Stimulated activated CD4-positive, alpha-beta T cell treated with anti-CD3 and anti-CD28 coated beads, Interleukin-4, amount 100 ng/mL, for 1 hour (primary cell): ENCODE measurements at regions not wholly inside any gene's neighbourhood (a gene's known extent, or its start where the extent isn't known, plus 50 kb on each side); places are given as distances from the start of the nearest gene placed in this dataset.

Experiments used
- DNase-seq: peaks from one replicate; pipeline ENCODE4 v3.0.0-alpha.2; 2020

DNA sequence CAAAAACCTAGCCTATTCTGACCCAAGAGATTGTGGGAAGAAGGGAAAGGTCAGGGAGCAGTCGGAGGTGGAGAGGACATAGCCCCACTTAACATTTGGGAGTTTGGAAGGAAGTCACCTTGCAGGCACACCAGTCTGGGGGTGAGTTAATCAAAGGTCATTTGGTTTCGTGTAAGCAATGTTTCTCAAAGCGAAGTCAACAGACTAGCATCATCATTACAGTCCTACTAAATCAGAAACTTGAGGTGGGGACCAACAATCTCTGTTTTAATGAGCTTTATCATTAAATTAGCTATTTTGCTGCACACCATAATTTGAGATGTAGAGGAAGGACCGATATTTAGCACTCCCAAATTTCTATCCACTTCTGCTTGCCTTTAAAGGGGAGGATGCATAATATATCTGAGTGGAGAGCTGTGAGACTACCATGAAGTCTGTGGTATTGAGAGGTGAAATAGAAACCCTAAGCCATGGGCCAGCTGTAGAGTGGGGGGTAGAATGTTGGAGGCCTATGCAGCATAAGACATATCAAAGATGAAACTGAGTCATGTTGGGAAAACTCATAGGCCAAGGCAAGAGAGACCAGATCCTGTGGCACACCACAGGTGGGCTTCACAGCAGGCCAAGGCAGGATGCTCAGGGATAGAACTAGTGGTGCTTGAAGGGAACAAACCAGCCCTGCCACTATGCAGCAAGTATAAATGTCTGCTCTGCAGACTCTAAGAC is 141.7 kb upstream of the ANKFN1 start:
- no peak for DNase-seq

DNA sequence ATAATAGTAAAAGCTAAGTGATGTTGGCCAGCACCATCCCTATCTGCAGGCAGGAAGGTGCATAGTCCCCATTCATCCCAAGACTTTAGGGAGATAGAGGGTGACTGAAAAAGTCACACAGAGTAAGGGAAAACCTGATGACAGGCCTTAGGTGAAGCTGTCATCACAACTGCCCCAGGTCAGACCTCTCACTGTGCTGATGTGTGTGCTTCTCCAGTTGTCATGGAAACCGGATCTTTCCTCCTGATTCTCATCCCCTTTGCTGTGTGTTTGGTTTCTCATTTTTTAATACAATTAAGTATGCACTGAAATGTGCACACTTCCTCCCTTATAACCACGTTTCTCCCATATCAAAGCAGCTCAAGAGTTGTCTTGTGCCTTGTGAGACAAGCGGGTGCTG is 135.1 kb upstream of the ANKFN1 start:
- no peak for DNase-seq

DNA sequence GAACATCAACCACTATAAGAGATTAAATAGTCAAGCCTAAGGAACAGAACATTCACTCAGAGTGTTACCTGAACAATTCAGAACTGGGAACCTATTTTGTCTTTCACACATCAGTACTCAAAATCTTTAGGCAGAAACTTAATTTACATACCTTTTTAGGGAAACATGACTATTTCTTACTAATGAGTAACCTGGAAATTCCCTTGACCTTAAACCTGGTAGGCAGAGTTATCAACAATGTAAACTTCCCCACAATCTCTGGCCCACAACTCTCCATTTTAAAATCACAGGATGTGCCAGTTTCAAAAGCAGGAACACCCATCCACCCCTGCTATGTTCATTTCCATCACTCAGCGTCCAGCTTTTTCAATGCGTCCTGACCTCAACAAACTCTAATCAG is 132.9 kb upstream of the ANKFN1 start:
- no peak for DNase-seq

GRCh38 chr17:56021681-56022190 is 131.5 kb upstream of the ANKFN1 start:
- DNase-seq = no peak

DNA sequence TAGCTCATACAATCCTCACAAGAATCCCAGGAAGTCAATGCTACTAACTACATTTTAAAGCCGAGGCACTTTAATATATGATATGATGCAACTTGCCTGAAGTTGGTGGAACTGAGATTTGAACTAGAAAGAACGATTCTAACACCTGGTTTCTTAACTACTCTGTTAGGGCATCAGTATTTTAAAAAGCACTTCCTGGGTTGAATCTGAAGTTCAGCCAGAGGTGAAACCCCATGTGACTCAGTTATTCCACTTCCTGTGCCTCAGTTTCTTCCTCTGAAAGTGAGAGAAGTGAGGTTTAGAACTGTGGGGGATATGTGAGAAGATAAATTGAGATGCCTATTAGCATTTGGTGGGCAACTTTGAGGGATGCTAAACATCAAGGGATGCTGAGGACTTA is 129.4 kb upstream of the ANKFN1 start:
- DNase-seq = no peak

- no peak for DNase-seq
Measured at GRCh38 chr17:56026915-56027314, 126.4 kb upstream of the ANKFN1 start.

DNA sequence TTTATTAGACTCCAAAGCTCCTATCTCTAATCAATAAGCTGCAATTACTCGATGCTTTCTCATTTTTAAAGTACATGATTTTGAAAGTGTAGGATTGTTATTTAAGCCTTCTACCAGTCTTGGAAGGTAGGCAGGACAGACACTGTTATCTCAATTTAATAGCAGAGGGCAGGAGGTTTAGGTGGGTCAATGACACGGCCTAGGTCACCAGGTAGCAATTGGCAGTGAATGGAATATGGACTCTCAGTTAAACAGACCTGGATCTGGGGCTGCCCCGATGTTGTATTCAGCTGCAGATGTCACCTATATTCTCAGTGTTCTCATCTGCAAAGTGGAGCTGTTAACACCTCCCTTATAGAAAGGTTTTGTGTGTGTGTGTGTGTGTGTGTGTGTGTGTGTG is 124.4 kb upstream of the ANKFN1 start:
- no peak for DNase-seq

DNA sequence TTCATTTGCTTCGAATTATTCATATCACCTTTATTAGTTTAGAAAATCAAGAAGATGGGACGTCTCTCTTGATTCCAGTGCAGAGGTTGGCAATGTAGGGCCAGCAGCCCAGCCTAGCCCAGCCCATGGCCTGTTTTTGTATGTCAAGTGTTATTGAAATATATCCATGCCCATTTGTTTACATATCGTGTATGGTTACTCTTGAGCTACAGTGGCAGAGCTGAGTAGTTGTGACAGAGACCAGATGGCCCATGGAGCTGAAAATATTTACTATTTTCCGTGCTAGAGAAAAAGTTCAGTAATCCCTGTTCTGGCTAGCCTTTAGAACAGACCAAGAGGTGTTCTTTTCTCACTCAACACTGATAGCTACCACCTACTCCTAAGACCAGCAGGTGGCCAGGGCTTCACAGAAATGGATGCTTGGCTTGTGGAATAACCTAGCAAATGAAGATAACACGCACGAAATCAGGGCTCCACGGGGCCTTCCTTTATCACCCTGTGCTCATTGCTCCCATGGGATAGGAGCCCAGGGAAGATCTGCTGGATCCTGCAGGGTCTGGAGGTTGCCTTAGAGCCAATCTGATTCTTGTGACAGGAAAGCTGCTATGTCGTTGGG is 123.2 kb upstream of the ANKFN1 start:
- DNase-seq = no peak

- no peak for DNase-seq
Measured at GRCh38 chr17:56031636-56032035, 121.6 kb upstream of the ANKFN1 start.

GRCh38 chr17:56034197-56034635 is 119.1 kb upstream of the ANKFN1 start:
- DNase-seq = no peak

DNA sequence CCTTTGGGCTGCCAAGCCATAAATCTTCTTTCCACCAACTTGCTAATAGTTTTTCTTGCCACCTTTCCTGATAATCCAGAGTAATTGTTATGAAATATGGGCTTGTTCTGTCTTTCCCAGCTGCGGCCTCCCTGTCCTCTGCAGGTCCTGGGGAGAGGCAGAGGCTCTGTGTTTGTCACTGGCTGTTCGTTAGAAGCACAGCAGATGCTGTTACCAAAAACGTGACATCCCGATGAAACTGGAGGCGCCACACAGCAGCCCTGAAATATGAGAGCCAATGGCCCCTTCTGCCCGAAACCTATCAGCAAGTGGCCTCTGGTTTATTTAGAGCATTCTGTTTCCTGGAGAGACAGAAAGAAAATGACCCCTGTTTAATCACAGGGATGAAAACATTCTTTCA is 115.1 kb upstream of the ANKFN1 start:
- no peak for DNase-seq

DNA sequence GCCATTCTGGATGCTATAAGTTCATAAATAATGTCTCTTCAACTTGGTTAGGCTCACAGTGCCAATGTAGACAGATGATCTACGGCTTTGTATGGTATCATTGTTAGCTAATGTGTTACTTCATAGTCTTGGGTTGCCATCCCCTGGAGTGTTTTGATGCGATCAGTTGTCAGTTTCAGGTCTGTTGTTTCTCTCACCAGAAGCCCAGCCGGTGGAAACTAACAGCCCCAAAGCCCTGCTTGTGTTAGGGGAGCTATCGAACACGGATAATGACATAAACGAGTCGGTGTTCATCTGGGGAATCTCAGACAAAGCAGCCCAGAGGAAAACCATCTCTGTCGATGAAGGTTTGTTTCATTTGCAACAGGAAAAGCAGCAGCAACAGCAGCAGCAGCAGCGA is 107.4 kb upstream of the ANKFN1 start:
- no peak for DNase-seq

- no peak for DNase-seq
Measured at GRCh38 chr17:56047331-56047730, 105.9 kb upstream of the ANKFN1 start.

DNA sequence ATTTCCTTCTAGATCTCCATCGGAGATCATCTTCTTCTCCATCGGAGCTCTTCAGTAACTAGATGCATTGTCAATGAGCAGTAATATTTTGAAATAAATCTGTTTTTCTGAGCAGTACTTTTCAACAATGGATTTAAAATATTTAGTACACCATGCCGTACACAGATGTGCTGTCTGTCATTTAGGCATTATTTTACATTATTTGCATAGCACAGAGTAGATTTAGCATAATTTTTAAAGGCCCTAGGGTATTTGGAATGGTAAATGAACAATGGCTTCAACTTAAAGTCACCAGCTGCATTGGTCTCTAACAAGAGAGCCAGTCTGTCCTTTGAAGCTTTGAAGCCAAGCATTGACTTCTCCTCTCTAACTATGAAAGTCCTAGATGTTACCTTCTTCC is 95.4 kb upstream of the ANKFN1 start:
- DNase-seq = no peak

GRCh38 chr17:56064506-56064905 is 88.8 kb upstream of the ANKFN1 start:
- DNase-seq = no peak

- DNase-seq = no peak
Measured at GRCh38 chr17:56074361-56074890, 78.8 kb upstream of the ANKFN1 start.

- DNase-seq = no peak
Measured at GRCh38 chr17:56076980-56077379, 76.3 kb upstream of the ANKFN1 start.

GRCh38 chr17:56083475-56083874 is 69.8 kb upstream of the ANKFN1 start:
- no peak for DNase-seq

GRCh38 chr17:56085576-56086267 is 67.6 kb upstream of the ANKFN1 start:
- no peak for DNase-seq

GRCh38 chr17:56087199-56087598 is 66.1 kb upstream of the ANKFN1 start:
- DNase-seq = no peak

DNA sequence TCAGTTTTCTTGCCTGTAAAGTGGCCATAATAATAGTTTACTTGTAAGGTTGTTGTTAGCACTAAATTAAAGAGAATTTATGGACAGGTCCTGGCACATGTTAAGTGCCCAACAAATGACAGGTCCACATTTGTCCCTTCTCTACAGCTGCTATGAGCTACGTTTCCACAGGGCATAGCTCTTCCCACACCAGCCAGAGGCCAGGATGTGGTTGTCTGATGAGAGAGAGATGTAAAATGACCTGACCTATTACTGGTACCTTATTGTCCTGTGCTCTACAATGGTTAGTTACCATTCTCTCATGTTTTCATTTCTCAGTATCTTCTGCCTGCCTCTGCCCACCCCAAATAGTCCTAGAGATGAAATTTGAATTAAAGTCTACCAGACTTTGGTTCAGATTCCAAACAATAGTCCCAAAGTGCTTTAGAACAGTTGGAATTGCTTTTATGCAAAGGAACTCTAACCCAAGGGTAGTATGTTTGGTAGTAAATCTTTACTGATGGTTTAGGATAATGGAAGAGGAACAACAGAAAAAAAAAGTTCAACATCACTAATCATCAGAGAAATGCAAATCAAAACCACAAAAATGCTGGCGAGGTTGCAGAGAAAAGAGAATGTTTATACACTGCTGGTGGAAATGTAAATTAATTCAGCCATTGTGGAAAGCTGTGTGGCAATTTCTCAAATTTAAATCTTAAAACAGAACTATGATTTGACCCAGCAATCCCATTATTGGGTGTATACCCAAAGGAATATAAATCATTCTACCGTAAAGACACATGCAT is 57.1 kb upstream of the ANKFN1 start:
- no peak for DNase-seq

DNA sequence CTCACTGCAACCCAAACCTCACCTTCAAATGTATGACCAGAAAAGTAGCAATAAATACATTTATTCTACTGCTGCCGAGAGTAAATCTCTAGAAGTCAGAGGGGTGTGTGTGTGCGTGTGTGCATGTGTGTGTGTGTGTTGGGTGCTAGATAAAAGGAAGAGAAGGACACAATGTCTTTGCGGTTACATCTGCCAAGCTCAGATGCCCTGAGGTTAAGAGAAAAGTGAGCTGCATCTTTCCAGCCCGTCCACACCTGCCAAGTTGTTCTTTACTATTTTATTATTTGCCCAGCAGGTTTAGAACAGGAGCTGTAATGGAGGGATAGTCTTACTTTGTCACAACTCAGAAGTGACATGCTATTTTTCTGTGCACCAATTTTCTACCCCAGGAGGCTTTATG is 54.5 kb upstream of the ANKFN1 start:
- DNase-seq = no peak

DNA sequence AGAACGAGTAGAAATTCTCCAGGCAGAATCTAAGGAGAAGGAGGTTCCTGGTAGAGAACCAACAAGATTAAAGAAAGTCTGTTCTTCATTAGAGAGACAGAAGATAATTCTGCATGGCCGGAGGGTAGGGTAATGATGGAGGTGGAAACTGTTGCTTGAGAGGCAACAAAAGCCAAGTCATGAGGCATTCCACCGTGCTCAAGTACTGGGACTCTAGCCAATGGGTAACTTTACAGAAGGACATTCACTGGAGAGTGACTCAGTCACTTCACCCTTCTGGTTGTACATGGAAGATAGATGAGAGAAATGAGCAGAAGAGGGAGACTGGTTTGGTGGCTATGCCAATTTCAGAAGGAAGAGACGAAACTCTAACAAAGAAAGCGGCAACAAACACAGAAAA is 53.6 kb upstream of the ANKFN1 start:
- no peak for DNase-seq
